ENCODE measurements at regions not wholly inside any gene's neighbourhood (a gene's known extent, or its start where the extent isn't known, plus 50 kb on each side); places are given as distances from the start of the nearest gene placed in this dataset.

DNA sequence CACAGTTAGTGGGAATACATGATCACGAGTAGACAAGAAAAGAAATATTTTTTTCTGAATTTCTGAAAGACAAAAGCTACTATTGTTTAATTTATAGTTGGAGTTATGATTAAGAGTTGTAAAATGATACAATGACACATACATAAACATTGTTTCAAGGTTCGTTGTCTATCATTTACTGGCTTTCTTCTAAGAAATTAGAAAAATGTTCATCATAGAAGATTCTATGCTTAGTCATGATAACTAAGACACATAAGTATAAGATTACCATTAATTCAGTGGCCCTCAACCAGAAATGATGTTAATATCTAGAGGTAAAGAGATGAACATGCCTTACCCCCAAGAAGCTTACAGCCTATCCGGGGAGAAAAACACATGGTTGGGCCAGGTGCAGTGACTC is 1832.8 kb upstream of the PRR20A start:
- Histone ChIP-seq H3K9me3 (ENCODE audit: control insufficient read depth, insufficient read depth, low read length) (no peaks in the 10 kb centered on the region), H3K79me2 (ENCODE audit: control insufficient read depth, low read length) (no peaks in the 10 kb centered on the region), H3K27me3 (ENCODE audit: control insufficient read depth, low read length) (no peaks in the 10 kb centered on the region), H3K4me3 (ENCODE audit: low read length) (no peak overlapping the region), H3K36me3 (ENCODE audit: control insufficient read depth, low read length) (no peaks in the 10 kb centered on the region), H3K9me2 (replicated peaks; ENCODE audit: control insufficient read depth, low read length) (no peaks in the 10 kb centered on the region), H3K4me2 (ENCODE audit: low read length) (no peak overlapping the region), H3K27ac (ENCODE audit: low read depth, low read length) (no peak overlapping the region), H3F3A (ENCODE audit: control insufficient read depth, insufficient read depth) (no peaks in the 10 kb centered on the region), H4K20me1 (ENCODE audit: control insufficient read depth, insufficient read depth, low read depth, low read length) (no peaks in the 10 kb centered on the region), H3K4me1 (ENCODE audit: control insufficient read depth, low read length) (no peaks in the 10 kb centered on the region)
- TF ChIP-seq, protein P1, sequence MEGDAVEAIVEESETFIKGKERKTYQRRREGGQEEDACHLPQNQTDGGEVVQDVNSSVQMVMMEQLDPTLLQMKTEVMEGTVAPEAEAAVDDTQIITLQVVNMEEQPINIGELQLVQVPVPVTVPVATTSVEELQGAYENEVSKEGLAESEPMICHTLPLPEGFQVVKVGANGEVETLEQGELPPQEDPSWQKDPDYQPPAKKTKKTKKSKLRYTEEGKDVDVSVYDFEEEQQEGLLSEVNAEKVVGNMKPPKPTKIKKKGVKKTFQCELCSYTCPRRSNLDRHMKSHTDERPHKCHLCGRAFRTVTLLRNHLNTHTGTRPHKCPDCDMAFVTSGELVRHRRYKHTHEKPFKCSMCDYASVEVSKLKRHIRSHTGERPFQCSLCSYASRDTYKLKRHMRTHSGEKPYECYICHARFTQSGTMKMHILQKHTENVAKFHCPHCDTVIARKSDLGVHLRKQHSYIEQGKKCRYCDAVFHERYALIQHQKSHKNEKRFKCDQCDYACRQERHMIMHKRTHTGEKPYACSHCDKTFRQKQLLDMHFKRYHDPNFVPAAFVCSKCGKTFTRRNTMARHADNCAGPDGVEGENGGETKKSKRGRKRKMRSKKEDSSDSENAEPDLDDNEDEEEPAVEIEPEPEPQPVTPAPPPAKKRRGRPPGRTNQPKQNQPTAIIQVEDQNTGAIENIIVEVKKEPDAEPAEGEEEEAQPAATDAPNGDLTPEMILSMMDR (IDR thresholded peaks at IDR 0.05; ENCODE audit: low read depth, low read length, poor library complexity, severe bottlenecking), result no peak
- no peak for TF ChIP-seq EZH2phosphoT487 (IDR thresholded peaks at IDR 0.05; ENCODE audit: borderline replicate concordance, low read length)

DNA sequence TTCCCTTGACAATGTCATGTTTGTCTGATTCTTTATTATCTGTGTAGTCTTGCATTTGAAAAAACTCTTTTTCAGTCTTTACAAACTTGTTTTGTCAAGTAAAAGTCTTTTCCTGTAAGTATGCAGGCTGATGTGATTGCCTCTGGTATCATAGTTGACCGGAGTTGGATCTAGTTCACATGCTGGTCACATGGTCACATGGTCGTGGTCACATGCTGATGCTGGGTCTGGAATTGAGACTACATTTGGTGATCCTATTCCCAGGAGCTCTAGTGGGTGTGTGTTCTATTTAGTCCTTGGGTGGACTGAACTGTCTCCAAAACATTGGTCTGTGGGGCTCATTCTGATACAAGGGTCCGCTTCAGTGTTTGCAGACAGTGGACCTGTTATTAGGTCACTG is 1798.8 kb upstream of the PRR20A start:
- H4K20me1 ChIP-seq (ENCODE audit: control insufficient read depth, insufficient read depth, low read depth, low read length), result no peaks in the 10 kb centered on the region
- H3K27ac ChIP-seq (ENCODE audit: low read depth, low read length), result no peak overlapping the region

DNA sequence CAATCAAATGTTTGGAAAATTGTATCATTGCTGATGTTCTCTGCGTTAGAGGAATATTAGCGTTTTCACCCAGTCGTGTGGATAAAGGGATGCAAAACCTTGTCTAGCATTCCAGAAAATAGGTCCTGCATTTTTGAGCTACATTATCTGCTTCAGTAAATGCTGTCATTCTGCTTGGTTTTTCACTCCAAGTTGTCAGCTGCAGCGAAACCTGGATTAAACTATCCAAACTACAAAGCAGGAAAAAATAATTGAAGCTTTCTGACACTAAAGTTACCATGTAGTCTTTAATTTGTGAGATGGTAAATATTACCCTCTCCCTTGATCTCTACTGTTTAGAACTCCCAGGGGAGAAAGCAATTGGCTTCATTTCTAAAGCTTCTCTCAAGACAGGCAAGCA is 1795.5 kb upstream of the PRR20A start:
- Histone ChIP-seq H4K20me1 (ENCODE audit: control insufficient read depth, insufficient read depth, low read depth, low read length) (no peaks in the 10 kb centered on the region), H3K9me2 (replicated peaks; ENCODE audit: control insufficient read depth, low read length) (no peaks in the 10 kb centered on the region), H3K27ac (ENCODE audit: low read depth, low read length) (no peak overlapping the region), H3K27me3 (ENCODE audit: control insufficient read depth, low read length) (no peaks in the 10 kb centered on the region), H3K4me2 (ENCODE audit: low read length) (no peak overlapping the region), H3K36me3 (ENCODE audit: control insufficient read depth, low read length) (no peaks in the 10 kb centered on the region), H3K4me1 (ENCODE audit: control insufficient read depth, low read length) (no peaks in the 10 kb centered on the region), H3K9me3 (ENCODE audit: control insufficient read depth, insufficient read depth, low read length) (peaks cover 4% of the 10 kb centered on the region; the same call in 1 of the 2 replicates), H3K79me2 (ENCODE audit: control insufficient read depth, low read length) (no peaks in the 10 kb centered on the region), H3K4me3 (ENCODE audit: low read length) (no peak overlapping the region), H3F3A (ENCODE audit: control insufficient read depth, insufficient read depth) (no peaks in the 10 kb centered on the region)
- TF ChIP-seq EZH2phosphoT487 (IDR thresholded peaks at IDR 0.05; ENCODE audit: borderline replicate concordance, low read length), result no peak
- TF ChIP-seq, protein P1 (IDR thresholded peaks at IDR 0.05; ENCODE audit: low read depth, low read length, poor library complexity, severe bottlenecking), result no peak

More for the DNA sequence above, 1798.8 kb upstream of the PRR20A start:
- Histone ChIP-seq H3K9me2 (replicated peaks; ENCODE audit: control insufficient read depth, low read length) (no peaks in the 10 kb centered on the region), H3K4me1 (ENCODE audit: control insufficient read depth, low read length) (no peaks in the 10 kb centered on the region), H3K79me2 (ENCODE audit: control insufficient read depth, low read length) (no peaks in the 10 kb centered on the region), H3K4me2 (ENCODE audit: low read length) (no peak overlapping the region), H3K4me3 (ENCODE audit: low read length) (no peak overlapping the region), H3K27me3 (ENCODE audit: control insufficient read depth, low read length) (no peaks in the 10 kb centered on the region), H3F3A (ENCODE audit: control insufficient read depth, insufficient read depth) (no peaks in the 10 kb centered on the region), H3K9me3 (ENCODE audit: control insufficient read depth, insufficient read depth, low read length) (peaks cover 4% of the 10 kb centered on the region; the same call in 1 of the 2 replicates), H3K36me3 (ENCODE audit: control insufficient read depth, low read length) (no peaks in the 10 kb centered on the region)
- no peak for TF ChIP-seq EZH2phosphoT487 (IDR thresholded peaks at IDR 0.05; ENCODE audit: borderline replicate concordance, low read length)
- TF ChIP-seq, protein P1 (IDR thresholded peaks at IDR 0.05; ENCODE audit: low read depth, low read length, poor library complexity, severe bottlenecking), result no peak
